Loucy (cell line): ENCODE measurements at regions not wholly inside any gene's neighbourhood (a gene's known extent, or its start where the extent isn't known, plus 50 kb on each side); places are given as distances from the start of the nearest gene placed in this dataset.

Experiments used
- EZH2phosphoT487 ChIP-seq: fragments of 200-600 bp; IDR thresholded peaks from 2 replicates; pipeline ENCODE4 v1.6.1; 2018; ENCODE audit warnings: antibody characterized with exemption, mild to moderate bottlenecking, moderate library complexity, borderline replicate concordance
- TF ChIP-seq, protein P1 (sequence below): fragments of 200-600 bp; sonication (generic); conservative IDR thresholded peaks from 2 replicates; pipeline ENCODE4 v1.5.1; 2014; ENCODE audit warnings: mild to moderate bottlenecking, antibody characterized with exemption, low read length

DNA sequence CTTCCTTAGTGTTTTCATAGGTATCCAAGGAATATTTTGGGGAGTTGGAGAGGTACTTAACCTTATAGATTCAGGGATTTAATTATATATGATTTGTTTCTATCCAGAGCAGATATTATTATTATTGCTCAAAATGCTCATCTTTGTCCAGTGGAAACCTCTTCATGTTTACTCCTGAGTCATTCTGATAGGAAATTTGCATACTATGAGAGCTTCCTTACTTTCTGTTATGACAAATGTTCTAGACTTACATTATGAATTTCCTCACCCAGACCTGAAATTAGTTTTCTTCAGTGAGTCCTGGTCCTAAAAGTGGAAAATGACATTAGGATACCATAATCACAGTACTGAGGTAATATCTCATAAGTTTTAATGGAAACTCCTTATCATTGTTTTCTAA is 57.5 kb upstream of the PLPPR5 start:
- TF ChIP-seq, protein P1, sequence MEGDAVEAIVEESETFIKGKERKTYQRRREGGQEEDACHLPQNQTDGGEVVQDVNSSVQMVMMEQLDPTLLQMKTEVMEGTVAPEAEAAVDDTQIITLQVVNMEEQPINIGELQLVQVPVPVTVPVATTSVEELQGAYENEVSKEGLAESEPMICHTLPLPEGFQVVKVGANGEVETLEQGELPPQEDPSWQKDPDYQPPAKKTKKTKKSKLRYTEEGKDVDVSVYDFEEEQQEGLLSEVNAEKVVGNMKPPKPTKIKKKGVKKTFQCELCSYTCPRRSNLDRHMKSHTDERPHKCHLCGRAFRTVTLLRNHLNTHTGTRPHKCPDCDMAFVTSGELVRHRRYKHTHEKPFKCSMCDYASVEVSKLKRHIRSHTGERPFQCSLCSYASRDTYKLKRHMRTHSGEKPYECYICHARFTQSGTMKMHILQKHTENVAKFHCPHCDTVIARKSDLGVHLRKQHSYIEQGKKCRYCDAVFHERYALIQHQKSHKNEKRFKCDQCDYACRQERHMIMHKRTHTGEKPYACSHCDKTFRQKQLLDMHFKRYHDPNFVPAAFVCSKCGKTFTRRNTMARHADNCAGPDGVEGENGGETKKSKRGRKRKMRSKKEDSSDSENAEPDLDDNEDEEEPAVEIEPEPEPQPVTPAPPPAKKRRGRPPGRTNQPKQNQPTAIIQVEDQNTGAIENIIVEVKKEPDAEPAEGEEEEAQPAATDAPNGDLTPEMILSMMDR, result no peak
- TF ChIP-seq EZH2phosphoT487, result no peak
